DMS153 treated with DMSO at 0.1 percent for 48 hours (cell line): ENCODE measurements at regions not wholly inside any gene's neighbourhood (a gene's known extent, or its start where the extent isn't known, plus 50 kb on each side); places are given as distances from the start of the nearest gene placed in this dataset.

Experiments used
- DNase-seq: peaks from one replicate; lab custom pipeline; 2025; ENCODE audit not compliant: unreplicated experiment; lab: John Stamatoyannopoulos, UW

- no peak for DNase-seq
Measured at GRCh38 chr17:12429116-12429515, 236.6 kb upstream of the MYOCD start.

GRCh38 chr17:12431188-12431587, 234.5 kb upstream of the MYOCD start:
- no peak for DNase-seq

GRCh38 chr17:12438212-12438611, 227.5 kb upstream of the MYOCD start:
- no peak for DNase-seq

GRCh38 chr17:12438813-12439586, 226.7 kb upstream of the MYOCD start:
- DNase-seq: no peak

- no peak for DNase-seq
Measured at GRCh38 chr17:12445331-12445730, 220.4 kb upstream of the MYOCD start.

- DNase-seq: no peak
Measured at GRCh38 chr17:12457493-12457892, 208.2 kb upstream of the MYOCD start.

- no peak for DNase-seq
Measured at GRCh38 chr17:12459736-12460135, 206.0 kb upstream of the MYOCD start.

- no peak for DNase-seq
Measured at GRCh38 chr17:12463102-12463501, 202.6 kb upstream of the MYOCD start.

GRCh38 chr17:12472252-12473173, 193.2 kb upstream of the MYOCD start:
- DNase-seq: no peak

GRCh38 chr17:12478311-12478710, 187.4 kb upstream of the MYOCD start:
- no peak for DNase-seq

GRCh38 chr17:12485361-12485906, 180.3 kb upstream of the MYOCD start:
- DNase-seq: no peak

- DNase-seq: no peak
Measured at GRCh38 chr17:12489325-12489724, 176.4 kb upstream of the MYOCD start.

GRCh38 chr17:12492450-12492849, 173.2 kb upstream of the MYOCD start:
- no peak for DNase-seq

- no peak for DNase-seq
Measured at GRCh38 chr17:12505866-12506265, 159.8 kb upstream of the MYOCD start.

GRCh38 chr17:12507026-12507595, 158.6 kb upstream of the MYOCD start:
- DNase-seq: no peak

- no peak for DNase-seq
Measured at GRCh38 chr17:12509801-12510200, 155.9 kb upstream of the MYOCD start.

GRCh38 chr17:12510535-12510934, 155.2 kb upstream of the MYOCD start:
- no peak for DNase-seq

GRCh38 chr17:12512694-12513355, 152.9 kb upstream of the MYOCD start:
- no peak for DNase-seq

- no peak for DNase-seq
Measured at GRCh38 chr17:12514596-12514995, 151.1 kb upstream of the MYOCD start.

GRCh38 chr17:12519956-12520594, 145.6 kb upstream of the MYOCD start:
- no peak for DNase-seq
